Upper lobe of left lung (tissue), 4 donors: ENCODE measurements at regions not wholly inside any gene's neighbourhood (a gene's known extent, or its start where the extent isn't known, plus 50 kb on each side); places are given as distances from the start of the nearest gene placed in this dataset.

Experiments used
- CTCF ChIP-seq, 6 experiments: fragments of 450-650 bp in 4 of 6; fragments of 200-600 bp in 2 of 6; sonication (generic) in 2 of 6; IDR thresholded peaks; one replicate each; pipeline ENCODE4 v1.5.1; 2016 to 2019; ENCODE audit warnings: antibody characterized with exemption in 6 of 6
- POLR2AphosphoS5 ChIP-seq, 2 donors: sonication (generic); formaldehyde crosslinking; IDR thresholded peaks; one replicate each; pipeline ENCODE4 v1.5.1; 2017; ENCODE audit warnings: antibody characterized with exemption in 2 of 2

- TF ChIP-seq CTCF (IDR thresholded peaks at IDR 0.05) (no peak), POLR2AphosphoS5 (IDR thresholded peaks at IDR 0.05) (no peak)
Observed at GRCh38 chr2:66649006-66649405, 214.1 kb downstream of the MEIS1 start.
